Heart left ventricle (tissue), 13 donors: ENCODE measurements at regions not wholly inside any gene's neighbourhood (a gene's known extent, or its start where the extent isn't known, plus 50 kb on each side); places are given as distances from the start of the nearest gene placed in this dataset.

Experiments used
- CTCF ChIP-seq, 12 donors: fragments of 200-600 bp; sonication (generic) in 4 of 12; IDR thresholded peaks; one replicate each; pipeline versions ENCODE4 v1.5.0 to v1.8.0; 2018 to 2022; ENCODE audit warnings: antibody characterized with exemption in 12 of 12, mild to moderate bottlenecking in 5 of 12
- POLR2A ChIP-seq, 2 donors: fragments of 450-650 bp; IDR thresholded peaks; one replicate each; pipeline ENCODE4 v1.6.1; 2017; ENCODE audit warnings: antibody characterized with exemption in 2 of 2, mild to moderate bottlenecking in 2 of 2, moderate library complexity in 2 of 2
- donor health status: ischemic (EF 13 %, LVEDD 7.1; RV severe dilation, severe dysfunction).
- donor health status: DM: no; HTN: yes; CAD: no.
- donor health status: DM: no; HTN: no; CAD: no.
- donor health status: ischemic (EF 25% LVEDD 6.9; RV normal size, moderate dysfunction).
- donor health status: ischemic (EF 25% LVEDD 5.7; RV mildly dilated, moderate dysfunction).
- donor health status: ischemic (EF 35%, LVEDD 5.7; RV mildly dilated, moderate dysfunction).
- donor health status: nonischemic (EF 11% LVEDD 7.7; RV severe dilation, severe dysfunction).
- donor health status: DM: yes; HTN: yes; CAD: no.
- donor health status: PGD.
- donor health status: ischemic (EF 29% LVEDD 5.4; RV normal size, mild dysfunction).
- donor health status: nonischemic (EF 23%, LVEDD 6.1; RV moderate dilation, normal function).

GRCh38 chr14:101025696-101026095, 122.2 kb upstream of the RTL1 start:
- TF ChIP-seq CTCF (IDR thresholded peaks at IDR 0.05), result no peak
- TF ChIP-seq POLR2A (IDR thresholded peaks at IDR 0.05), result no peak
